HG02678 (cell line): ENCODE measurements at regions not wholly inside any gene's neighbourhood (a gene's known extent, or its start where the extent isn't known, plus 50 kb on each side); places are given as distances from the start of the nearest gene placed in this dataset.

Experiments used
- ATAC-seq: cut with Tn5 transposase; IDR thresholded peaks from one replicate; pipeline ENCODE4 v1.9.1; 2021; ENCODE audit warnings: mild to moderate bottlenecking, moderate library complexity; ENCODE audit not compliant: unreplicated experiment

DNA sequence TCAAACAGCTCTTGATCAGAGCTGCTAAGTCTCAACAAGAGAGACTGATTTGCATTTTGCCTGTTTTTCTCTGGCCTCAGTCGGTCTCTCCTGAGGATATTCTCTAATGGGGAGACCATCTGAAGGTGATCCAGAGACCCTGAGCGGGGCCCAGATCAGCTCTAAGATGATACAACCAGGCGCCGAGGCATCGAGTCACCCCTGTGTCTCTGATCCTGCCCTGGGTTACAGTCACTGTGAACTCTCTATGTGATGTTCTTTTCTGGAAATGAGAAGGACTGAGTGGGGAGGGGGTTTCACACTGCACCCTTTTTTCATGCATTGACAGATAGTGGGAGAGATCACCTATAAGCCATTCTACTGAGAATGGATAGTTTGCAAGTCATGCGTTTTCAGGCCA, 247.6 kb upstream of the PWP1 start:
- ATAC-seq: no peak

DNA sequence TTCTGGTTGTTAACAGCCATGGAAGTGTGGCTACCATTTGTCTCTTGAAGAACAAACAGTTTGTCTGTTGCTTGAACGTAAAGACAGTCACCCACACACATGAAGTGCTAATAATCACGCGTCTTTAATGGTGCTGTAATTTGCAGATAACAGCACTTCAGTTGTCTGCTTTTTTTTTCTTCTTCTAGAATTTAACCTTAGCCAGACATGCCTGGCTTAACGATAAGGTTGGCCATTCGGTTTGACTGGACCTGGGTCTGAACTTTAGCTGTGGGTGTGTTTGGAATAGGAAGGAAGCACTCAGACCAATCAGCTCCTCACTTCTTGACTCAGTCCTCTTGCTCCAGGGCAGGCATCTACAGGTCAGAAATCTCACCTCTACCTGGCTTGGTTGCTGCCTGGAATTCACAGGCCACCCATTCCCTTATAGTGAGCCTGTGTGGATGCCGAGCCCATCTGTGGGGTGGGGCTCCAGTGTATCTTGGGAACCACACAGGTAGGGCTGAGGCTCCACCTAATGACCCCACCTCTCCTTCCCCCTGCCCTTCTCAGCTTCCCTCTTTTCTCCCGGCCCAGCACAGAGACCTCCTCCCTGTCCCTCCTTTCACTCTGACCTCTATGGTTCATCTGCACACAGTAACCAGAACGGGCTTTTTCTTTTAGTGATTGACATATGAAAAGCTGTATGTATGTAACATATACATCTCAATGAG, 246.4 kb upstream of the PWP1 start:
- ATAC-seq: no peak

DNA sequence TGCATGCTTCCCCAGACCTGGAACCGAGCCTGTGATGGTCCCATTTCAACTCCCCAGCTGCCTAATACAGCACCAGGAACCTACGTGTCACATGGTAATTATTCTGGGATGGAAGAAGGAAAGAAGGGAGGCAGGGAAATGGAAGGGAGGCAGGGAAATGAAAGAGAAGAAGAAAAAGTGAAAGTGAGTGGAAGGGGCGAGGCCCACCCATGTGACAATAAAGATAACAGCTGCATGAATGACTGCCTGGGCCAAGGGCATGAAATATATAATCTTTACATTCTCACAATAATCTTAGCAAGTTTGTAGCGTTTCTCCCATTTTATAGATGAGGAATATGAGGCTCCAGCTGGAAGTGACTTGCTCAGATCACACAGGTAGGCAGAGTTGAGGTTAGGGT, 245.0 kb upstream of the PWP1 start:
- ATAC-seq: no peak

DNA sequence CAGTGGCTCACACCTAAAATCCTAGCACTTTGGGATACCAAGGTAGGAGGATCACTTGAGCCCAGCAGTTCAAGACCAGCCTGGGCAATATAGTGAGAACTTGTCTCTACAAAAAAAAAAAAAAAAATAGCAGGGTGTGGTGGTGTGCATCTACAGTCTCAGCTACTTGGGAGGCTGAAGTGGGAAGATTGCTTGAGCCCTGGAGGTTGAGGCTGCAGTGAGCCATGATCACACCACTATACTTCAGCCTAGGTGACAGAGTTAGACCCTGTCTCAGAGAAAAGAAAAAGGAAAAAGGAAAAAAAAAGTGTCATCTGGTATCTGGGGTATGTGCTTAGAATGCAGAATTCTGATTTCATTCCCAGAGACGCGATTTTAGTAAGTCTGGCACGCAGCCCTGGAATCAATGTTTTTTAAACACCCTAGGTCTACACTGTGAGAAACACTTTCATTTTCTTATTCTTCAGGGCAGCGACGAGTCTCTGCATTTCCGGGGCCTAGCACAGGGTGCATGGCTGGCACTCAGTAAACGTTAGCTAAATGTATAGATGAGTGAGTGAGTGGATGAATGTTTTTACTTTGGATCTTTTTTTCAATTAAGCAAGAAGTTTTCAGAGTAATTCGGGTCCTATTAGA, 243.8 kb upstream of the PWP1 start:
- no peak for ATAC-seq

DNA sequence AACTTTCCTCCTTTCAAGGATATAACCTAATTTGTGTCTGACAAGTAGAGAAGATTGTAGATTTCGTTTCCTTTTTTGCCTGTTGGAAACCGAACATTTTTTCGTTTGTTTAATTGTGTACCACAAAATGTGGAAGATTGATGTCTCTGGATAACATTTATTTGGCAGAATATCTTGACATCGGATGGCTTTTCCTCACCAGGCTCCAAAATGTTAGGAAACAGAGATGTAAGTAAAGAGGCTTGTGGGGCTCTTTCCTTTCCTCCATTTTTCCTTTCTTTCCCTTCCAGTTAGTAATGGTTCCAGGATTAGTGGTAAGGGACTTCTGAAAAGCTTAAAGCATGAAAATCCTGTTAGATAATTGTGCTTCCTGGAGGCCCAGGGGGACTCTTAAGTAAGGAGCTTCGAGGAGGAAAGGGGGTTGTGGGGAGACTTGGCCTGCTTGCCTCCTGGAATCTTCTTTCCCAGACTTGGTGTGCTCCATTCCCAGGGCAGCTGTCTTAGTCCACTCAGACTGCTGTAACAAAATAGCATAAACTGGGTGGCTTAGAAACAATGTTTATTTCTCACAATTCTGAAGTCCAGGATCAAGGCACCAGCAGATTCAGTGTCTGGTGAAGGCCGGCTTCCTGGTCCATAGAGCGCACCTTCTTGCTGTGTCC, 243.1 kb upstream of the PWP1 start:
- ATAC-seq: no peak

DNA sequence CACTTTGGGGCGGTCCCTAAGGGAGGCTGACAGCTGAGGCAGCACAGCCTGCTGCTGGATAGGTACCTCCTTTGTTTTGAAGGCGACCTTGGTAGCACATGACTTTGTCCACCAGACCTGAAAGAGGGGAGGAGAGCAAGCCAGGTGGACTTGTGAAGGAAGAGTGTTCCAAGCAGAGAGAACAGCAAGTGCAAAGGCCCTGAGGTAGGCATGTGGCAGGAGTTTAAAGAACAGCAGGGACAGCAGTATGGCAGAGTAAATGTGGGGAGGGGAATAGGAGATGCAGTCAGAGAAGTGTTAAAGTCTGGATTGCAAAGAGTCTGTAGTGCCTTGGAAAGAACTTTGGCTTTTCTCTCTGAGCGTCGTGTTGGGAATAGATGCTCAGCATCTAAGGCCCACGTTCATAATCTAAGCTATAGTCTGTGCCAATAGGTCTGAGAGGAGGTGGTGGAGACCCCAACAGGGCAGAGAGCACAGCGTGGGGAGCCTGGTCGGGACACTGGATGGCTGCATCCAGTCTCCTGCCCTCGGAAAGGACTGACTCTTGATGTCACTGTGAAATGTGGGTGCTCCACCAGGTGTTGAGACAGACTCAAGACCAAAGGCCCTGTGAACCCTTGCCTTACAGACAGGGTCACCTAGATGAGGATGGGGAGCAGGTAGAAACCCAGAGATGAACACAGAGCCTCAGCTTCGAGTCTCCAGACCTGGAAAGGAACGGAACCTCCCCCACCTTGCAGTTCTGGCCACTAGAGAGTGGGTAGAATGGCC, 242.1 kb upstream of the PWP1 start:
- ATAC-seq: no peak

DNA sequence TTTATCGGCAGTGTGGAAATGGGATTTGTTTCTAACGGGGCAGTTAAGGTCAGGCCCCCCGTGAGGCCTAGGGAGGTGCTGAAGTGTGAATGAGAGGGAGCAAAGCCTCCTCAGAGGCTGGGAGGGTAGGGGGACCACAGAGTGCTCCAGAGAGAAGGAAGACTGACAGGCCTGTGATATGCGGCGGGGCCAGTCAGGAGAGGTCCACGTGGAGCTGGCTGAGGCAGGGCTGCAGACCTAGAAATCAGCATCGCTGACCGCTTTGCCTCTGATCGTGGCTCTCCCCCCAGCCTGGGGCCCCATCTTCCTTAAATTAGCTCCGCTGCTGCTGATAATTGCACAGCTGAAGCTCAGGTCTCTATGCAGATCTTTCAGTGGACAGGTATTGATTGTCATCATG, 240.8 kb upstream of the PWP1 start:
- no peak for ATAC-seq

DNA sequence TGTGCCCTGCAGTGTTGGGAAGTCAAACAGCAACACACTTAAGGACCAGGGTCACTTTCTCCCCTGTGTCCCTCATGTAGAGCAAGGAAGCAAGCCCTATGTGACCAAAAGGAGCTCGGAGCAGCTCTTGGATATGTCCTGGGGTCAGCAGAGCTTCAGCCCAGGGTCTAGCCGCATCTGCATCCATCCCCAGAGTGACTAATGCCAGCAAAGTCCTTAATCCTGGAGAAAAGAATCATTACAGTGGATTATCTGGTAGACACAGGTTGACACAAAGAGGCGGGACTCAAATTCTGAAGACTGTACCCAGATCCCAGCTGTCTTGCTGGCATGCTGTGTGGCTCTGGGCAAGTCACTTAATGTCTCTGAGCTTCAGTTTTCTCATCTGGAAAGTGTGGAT, 239.1 kb upstream of the PWP1 start:
- no peak for ATAC-seq

DNA sequence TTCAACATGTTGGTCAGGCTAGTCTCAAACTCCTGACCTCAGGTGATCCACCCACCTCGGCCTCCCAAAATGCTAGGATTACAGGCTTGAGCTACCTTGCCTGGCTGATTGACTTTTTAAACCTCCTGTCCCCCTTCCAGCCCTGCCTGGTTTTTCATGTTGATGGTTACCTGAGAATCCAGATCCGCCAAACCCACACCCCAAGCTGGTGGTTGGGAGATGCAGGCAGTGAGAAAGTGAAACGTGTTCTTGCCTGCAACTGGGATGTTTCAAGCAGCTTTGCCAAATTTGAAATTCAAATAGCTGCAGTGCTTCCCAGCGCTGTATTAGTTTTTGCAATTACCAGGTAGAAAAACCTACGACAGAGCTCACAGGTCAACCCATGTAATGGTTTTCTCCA, 238.3 kb upstream of the PWP1 start:
- ATAC-seq: no peak

DNA sequence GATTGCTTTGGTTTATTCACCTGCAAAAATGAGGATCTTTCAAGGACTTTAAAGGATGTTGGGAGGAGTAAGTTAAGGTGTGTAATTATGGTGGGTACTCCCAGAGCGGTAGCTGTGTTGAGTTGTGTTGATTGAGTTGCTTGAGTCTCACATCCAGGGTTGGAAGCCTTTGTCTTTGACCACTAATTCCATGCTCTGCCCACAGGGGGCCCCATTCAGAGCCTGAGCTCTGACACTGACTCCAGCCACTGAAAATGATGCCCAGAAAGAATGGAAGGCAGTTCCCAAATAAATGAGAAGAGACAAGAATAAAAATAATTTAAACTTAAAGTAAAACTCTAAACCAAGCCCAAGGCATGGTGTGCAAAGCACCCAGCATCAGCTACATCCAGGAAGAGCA, 237.4 kb upstream of the PWP1 start:
- no peak for ATAC-seq

DNA sequence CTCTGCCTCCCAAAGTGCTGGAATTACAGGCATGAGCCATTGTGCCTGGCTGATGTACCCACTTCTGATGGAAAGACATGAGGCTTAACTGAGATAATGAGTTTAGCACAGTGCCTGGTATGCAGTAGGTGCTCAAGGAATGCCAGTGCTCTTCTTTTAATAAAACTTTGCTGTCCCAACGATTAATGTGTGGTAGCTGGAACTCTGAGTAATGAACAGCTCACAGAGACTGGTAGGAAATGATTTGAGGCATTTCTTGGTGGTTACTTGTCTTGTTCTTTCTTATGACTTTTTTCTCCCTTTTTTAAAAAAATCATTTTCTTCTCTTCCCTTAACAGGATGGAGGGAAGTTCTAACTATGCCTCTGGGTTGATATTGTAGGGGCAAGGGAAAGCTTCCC, 235.7 kb upstream of the PWP1 start:
- no peak for ATAC-seq

DNA sequence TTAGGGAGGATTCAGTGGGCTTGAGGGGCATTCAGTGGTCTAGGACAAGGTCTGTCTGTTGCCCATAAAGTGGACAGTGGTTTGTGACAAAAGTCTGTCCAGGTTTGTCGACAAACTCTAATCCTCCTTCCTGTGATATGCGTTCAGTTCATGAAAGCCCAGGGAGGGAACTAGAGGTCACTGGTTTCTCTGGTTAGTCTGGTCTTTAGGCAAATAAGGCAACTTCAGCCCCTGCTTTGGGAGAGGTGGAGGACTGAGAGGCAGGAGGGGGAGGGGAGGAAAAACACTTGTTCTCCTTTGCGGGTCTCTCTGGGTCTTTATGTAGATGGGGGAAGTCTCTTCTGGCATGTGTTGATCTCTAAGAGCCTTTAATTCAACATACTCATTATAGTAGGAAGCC, 235.1 kb upstream of the PWP1 start:
- no peak for ATAC-seq

DNA sequence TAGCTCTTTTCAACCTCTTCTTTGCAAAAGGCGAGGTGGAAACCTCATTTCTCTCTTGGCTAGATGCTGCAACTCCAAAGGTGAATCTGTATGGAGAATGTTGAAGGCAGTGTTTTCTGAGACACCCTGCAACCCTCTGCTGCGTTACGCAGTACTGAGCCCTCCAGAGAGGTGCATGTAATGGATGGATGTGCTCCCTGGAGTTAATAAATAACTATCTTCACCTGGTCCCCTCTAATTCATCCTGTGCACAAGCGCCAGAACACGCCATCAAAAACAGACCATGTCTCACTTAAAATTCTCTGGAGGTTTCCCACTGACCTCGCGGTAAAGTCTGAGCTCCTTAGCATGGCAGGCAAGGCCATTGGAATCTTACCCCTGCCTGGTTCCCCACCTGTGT, 234.4 kb upstream of the PWP1 start:
- no peak for ATAC-seq

DNA sequence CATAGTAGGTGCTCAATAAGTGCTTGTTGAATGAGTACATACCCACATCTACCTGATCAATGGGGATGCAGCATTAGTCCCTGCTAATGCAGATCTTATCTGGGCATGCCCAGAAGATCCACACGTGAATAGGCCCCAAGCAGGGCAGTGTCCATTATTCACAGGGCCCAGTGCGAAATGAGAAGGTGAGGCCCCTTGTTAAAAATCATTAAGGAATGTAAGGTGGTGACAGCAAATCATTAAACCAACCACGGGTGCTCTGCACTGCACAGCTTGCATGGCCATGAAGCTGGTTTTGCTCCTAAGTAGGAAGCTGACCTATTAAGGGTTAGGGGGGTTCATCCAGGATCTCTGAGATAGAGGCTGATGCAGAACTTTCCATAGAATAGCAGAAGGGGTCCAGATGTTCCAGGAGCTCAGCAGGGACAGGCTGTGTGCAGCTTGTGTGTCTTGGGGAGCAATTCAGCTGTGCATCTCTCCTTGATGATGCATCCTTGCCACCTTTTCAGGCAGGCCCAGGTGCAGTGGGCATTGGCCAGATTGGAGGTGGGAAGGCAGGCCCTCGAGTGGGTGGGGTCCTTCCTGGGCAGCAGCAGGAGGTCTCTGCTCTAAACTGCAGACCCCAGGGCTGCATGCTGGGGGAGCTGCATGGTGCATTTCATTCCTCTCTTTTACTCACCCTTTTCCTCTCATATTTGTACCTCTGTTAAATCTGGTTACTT, 231.3 kb upstream of the PWP1 start:
- no peak for ATAC-seq

DNA sequence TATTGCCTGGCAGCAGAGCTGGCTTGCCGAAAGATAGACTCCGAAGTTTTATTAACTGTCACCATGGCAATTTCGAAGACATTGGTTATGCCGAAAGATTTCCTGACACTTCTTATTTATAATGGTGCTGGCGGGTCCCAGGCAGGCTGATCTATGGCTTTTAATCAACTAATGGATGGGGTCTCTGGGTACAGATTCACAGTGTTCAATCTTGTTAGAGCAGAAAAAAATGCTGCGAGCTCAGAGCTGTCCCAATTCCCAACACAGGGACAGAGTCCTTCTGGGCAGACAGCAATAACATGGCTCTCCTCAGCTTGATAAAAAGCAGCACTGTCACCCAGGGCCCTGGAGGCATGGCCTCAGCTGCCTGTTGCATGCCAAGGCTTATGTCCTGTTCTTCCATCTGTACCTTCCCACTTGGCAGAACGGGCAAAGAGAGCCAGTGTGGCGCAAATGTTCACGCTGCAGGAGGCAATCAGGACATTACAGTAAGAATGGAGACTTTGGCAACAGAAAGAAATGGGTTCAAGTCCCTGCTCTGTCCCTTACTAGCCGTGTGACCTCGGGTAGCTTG, 228.2 kb upstream of the PWP1 start:
- no peak for ATAC-seq

DNA sequence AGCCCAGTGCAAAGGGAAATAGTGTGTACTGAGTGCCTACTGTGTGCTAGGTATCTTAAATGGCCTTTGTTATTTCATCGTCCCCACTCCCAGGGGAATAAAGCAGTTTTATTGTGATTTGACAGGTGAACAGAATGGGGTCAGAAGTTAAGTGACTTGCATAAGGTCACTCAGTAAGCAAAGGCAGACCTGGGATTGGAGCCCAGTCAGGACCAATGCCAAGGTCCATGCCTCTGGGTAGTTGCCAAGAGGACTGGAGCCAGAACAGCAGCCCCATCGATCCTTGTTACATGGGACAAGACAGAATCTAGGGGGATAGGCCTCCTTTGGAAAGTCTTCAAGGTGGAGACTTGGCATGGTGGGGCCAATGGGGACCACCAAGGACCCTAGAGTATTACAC, 227.4 kb upstream of the PWP1 start:
- no peak for ATAC-seq

DNA sequence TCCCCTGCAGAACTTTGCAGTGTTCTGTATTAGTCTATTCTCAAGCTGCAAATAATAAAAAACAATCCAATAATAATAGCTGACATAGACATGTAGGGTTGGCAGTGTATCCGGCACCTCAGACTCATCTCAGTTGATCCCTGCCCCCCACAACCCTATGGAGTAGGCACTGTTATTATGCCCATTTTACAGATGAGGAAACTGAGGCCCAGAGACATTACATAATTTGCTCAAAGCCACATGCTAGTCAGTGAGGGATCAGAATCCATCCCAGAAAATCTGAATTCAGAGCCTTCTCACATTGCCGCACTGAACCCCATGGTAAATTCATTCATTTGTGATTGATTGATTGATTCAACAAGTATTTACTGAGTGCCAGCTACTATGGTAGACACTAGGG, 226.6 kb upstream of the PWP1 start:
- ATAC-seq: no peak

DNA sequence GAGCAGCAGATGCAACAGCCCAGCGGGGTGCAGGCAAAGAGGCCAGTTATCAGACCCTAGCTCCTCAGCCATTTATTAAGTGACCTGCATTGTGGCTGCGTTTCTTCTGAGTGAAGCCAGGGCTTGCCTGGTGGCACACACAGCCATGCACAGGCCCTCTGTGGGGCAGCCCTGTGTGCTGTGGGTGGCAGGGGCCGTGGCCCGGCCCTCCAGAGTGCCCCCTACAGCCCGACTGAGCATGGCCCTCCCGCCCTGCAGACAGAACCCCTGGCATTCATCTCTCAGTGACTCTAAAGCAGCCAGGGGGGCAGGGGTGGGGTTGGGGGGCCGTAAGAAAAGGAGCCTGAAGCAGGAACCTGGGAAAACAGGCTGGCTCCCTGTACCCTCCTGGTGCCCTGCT, 226.0 kb upstream of the PWP1 start:
- ATAC-seq: no peak

DNA sequence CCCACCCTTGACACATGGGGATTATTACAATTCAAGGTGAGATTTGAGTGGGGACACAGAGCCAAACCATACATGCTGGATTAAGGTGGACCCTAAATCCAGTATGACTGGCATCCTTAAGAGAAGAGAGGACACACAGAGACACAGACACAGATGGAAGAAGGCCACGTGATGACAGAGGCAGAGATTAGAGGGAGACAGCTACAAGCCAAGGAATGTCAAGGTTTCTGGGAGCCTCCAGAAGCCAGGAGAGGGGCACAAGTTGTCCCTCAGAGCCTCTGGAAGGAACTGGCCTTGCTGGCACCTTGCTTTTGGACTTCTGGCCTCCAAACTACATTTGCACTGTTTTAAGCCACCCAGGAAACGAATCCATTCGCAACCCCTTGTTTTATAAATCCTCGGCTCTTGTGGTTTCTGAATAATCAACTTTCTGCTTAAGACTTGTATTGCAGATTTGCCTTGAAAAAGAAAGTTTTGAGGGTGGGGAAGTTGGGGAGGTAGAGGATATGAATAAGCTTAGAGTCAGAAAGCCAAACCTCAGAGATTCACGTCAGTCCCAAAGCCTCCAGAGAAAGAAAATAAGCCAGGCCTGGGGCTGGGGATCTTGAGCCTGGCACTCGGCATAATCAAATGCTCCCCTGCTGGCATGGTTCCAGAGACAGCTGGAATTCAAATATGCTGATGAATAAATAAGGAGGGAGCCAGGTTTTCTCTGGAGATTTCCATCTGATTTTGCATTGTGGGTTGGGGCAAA, 224.2 kb upstream of the PWP1 start:
- ATAC-seq: no peak
